GM19238 (cell line): ENCODE measurements at regions not wholly inside any gene's neighbourhood (a gene's known extent, or its start where the extent isn't known, plus 50 kb on each side); places are given as distances from the start of the nearest gene placed in this dataset.
"Not testable (repeated sequence)": the region's sequence is repeated elsewhere in the genome, so short reads cannot be mapped to it uniquely, and the experiment has no call there.

Source experiments
- DNase-seq: peaks from one replicate; pipeline ENCODE4 v3.0.0; 2011; ENCODE audit warnings: low spot score; ENCODE audit not compliant: insufficient read length

DNA sequence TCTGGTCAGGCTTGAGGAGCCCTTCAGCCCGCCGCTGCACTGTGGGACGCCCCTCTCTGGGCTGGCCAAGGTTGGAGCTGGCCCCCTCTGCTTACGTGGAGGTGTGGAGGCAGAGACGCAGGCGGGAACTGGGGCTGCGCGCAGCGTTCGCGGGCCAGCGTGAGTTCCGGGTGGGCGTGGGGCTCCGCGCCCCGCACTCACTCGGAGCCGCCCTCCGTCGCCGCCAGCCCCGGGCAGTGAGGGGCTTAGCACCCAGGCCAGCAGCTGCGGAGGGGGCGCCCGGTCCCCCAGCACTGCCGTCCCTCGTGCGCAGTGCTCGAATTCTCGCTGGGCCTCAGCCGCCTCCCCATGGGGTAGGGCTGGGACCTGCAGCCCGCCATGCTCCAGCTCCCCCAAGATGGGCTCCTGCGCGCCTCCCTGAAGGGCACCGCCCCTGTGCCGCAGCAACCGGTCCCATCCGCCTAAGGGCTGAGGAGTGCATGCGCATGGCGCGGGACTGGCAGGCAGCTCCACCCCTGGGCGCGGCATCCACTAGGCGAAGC lies 695.9 kb downstream of the EPHA7 start:
- no peak for DNase-seq

DNA sequence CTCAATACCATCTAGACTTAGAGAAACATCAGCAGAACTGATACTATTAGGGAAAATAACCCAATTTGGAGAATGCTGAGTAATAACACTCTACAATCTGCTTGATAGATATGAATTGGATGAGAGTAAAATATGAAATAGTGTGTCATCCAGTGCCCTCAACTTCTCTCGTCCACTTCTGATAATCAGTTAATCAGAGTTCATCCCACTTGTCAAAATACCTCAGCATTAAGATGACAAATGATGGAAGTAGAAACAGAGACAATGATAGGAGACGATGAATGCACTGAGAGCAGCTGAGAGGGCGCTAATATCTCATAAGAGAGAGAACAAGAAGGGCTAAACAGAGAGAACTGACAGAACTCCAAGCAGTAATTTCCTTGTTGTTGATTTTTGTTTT lies 699.6 kb downstream of the EPHA7 start:
- DNase-seq = no peak

DNA sequence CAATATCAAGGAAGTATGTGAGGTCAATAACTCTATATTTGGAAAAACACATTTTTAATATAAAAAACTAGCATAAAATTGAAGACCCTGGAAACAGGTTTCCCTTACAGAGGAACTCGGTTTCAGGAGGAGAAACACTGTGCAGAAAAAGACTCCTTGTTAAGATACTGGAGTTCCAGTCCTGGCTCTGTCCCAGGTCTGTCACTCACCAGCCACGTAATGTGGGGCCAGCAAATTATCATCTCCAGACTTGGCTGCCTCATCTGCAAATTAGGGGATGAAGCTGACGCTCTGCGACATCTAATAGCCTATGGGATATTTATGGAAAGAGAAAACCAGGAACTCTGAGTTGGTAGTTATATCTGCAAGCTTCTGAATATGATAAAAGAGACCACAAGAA lies 702.7 kb downstream of the EPHA7 start:
- DNase-seq = no peak

DNA sequence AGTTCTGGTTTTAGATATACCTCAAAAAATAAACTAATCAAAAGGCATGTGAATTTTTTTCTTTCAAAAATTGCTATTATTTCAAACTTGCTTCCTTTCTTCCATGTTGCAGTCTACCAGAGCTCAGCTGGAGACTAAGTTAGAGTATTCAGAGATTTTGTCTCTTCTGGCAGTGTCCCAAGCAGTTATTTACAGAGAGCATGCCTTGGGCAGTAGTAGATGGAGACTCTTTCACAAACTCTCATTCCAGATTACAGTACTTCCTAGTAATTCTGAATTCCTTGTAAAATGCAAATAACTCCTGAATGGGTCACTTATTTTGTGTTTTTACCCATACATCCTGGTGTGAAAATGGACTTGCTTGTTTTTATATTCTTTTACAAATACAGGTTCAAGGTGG lies 703.4 kb downstream of the EPHA7 start:
- DNase-seq = no peak

DNA sequence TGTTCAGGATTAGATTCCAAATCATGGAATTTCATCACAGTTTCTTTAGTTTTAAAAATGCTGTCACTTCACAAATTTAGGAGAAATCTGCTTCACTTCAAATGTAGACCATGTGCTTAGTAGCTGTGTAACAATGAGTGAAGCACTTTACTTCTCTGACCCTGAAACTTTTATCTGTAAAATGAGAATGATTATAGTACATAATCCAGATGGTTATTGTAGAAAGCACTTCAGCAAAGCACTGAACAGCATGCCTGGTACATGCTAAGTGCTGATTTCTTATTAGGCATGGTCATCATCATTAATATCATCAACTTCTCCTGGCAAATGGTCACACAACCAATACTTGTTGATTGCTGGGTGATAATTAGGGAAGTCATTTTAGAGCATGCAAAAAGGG lies 705.0 kb downstream of the EPHA7 start:
- DNase-seq = no peak

DNA sequence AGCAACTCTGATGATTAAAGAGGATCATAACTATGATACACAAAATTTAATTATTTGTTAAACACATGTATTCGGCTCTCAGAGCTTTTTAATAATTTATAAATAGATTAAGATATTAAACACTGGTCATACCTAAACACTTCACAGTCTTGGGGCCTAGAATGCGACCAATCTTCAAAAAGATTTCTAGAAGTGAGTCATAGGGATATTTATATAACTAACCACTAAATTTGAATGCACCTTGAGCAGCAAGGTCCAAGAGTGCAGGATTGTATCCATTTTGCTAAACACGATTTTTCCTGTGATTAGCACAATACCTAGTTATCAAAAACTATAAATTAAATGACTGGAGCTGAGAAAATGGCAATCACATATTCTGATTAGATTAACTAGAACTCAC lies 709.3 kb downstream of the EPHA7 start:
- DNase-seq = no peak

DNA sequence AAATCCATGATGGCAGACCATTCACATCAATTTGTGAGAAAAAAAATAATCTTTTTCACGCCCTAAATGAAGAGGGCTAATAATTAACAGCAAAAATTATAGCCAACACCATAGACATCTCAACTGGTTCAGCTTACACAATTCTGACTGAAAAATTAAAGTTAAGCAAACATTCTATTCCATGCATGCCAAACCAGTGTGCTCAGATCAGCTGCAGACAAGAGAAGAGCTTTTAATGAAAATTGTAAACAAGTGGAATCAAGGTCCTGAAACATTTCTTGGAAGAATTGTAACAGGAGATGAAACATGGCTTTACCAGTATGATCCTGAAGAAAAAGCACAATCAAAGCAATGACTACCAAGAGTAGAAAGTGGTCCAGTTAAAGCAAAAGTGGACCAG lies 710.4 kb downstream of the EPHA7 start:
- DNase-seq = no peak

DNA sequence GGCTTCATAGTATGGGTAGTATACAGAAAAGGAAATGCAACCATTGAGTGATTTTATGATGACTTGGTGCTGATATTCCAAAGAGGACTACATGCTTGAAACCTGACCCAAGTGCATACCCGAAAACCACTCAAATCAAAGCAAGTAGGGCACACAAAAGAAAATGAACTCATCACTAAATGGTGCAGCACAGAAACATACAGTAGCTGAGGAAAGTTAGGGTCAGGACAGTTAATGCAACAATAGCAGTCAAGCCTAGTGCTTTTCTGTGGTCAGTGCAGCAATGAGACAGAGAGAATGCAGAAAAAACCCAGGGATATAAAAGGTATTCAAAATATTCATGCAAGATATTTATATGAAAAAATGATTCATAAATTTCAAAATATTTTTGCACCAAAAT lies 711.1 kb downstream of the EPHA7 start:
- no peak for DNase-seq

DNA sequence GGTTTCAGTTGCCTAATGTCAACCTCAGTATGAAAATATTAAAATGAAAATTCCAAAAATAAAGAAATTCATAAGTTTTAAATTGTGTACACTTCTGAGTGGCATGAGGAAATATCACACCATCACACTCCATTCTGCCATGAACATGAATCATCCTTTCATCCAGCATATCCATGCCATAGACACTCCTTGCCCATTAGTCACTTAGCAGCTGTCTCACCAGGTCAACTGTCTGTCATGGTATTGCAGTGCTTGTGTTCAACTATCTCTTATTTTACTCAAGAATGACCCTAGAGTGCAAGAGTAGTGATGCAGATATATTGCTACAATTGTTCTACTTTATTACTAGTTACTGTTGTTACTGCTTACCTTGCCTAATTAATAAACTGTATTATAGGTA lies 712.4 kb downstream of the EPHA7 start:
- no peak for DNase-seq

DNA sequence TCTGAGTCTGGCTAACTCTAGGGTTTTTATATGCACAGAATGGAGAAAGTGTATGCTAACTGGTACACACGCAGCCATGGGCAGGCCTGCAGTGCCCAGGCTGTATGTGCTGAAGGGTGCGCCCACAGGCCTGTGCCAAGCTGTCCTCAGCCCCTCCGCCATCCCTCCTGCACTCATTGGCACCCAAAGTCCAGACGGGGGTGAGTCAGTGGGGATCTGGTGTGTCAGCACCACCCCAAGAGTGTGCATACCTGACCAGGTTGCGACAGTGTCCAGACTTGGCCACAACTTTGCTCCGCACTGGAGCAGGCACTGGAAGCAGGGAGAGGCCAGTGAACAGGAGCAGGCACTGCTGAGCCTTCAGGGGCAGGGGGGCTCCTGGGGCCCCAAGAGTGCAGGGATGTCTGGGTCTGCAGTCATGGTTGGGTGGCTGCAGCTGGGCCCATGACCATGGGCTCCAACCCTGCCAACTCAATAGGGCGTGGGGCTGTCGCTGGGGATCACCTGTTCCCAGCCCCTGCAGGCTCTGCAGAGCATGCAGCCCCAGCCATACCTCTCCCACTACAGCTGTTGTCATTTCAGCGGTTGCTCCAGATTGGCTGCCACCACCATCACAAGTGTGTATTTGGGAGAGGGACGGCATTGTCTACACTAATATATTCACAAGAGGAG lies 717.8 kb downstream of the EPHA7 start:
- DNase-seq = no peak

DNA sequence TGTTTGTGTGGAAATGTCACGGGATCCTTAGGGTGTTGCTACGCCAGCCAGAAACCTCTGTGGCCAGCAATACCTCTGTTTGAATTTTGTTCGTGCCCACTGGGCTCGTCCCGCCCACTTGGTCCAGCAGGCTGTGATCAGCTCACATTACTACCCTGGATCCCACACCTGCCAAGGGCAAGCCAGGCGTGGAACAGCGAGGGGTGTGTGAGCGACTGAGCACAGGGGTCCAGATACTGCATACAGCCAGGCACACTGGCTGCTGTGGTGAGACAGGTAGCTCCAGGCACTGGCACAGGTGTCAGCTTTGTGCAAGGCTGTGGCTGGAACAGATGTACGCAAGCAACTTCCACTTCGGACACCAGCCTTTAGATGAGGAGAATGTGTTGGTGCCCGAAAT lies 718.9 kb downstream of the EPHA7 start:
- no peak for DNase-seq

DNA sequence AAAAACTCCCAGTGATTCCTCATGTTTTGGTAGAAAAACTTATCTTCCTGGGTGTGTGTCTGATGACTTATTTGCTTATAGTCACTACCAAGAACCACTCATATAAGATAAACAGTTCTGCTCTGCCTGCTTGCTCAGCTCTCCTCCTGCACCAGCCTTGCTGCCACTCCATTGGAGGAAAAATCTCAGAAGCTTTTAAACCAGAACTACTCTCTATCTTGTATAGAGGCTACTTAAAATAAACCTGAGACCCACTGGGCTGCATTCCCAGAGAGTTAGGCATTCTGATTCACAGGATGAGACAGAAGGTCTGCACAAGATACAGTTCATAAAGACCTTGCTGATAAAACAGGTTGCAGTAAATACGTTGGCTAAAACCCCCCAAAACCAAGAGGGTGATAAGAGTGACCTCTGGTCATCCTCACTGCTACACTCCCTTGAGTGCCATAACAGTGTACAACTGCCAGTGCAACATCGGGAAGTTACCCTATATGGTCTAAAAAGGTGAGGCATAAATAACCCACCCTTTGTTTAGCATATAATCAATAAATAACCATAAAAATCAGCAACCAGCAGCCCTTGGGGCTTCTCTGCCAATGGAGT lies 728.3 kb downstream of the EPHA7 start:
- no peak for DNase-seq

DNA sequence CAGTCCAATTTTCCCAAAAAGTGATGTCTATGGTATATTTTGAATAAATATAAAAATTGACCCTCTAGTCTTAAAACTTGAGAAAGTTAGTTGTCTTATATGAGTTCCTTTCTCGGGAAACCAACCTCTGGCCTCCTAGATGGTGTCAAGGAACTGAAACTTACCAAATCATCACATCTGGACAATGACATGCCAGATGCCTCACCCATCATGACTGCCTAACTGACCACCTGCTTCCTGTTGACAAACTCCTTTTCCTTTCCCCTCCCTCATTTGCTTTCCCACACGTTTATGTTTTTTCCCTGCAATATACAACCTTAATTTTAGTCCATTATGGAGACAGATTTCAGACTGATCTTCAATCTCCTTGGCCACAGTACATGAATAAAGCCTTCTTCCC lies 731.0 kb downstream of the EPHA7 start:
- no peak for DNase-seq

DNA sequence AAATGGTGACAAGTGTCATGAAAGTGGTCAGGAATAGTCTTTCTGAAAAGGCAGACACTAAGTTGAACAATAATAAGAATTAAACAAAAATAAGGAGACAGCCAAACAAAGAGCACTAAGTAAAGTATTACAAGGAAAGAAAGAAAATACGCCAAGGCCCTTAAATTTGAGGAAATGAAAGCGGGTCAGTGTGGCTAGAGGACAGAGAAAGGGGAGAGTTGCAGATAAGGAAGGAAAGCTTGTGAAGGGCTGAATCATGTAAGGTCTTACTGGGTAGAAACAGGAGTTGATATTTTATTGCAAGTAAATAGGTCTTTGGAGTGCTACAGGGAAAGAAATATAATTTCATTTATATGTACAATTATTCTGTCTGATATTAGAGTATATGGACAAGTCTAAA lies 732.1 kb downstream of the EPHA7 start:
- DNase-seq = no peak

DNA sequence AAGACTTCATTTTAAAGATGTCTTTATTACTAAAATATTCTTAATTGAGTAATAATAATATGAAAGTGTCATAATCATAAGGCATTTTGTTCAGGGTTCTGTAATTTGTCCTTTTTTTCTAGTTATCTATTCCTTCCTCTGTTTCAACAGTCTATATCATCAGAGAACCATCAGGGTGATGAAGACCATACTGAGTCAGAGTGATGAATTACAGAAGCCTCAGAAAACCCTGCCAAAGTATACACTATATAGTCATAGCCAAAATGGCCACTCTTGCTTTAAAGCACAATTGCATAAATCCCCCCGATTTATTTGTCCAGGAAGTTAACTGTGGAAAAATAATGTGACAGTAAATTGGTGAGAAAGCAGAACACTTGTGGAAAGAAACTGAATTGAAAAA lies 735.0 kb downstream of the EPHA7 start:
- DNase-seq = no peak

DNA sequence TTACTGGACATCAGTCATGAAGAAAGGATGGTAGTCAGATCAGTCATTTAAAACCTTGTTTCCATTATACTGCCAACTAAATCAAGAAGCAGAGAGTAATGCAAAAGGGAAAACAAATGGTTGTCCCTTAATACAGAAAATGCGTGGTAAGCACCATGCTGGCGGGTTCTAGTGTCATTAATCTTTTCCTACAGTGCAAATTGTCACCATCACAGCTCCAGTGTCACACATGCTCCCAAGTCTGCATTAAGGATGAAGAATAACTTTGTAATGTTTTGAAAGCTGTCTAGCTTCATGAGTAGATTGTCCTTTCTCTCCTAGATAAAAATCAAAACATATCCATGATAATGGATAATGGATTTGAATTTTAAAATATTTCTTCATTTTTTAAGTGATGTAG lies 735.6 kb downstream of the EPHA7 start:
- no peak for DNase-seq

DNA sequence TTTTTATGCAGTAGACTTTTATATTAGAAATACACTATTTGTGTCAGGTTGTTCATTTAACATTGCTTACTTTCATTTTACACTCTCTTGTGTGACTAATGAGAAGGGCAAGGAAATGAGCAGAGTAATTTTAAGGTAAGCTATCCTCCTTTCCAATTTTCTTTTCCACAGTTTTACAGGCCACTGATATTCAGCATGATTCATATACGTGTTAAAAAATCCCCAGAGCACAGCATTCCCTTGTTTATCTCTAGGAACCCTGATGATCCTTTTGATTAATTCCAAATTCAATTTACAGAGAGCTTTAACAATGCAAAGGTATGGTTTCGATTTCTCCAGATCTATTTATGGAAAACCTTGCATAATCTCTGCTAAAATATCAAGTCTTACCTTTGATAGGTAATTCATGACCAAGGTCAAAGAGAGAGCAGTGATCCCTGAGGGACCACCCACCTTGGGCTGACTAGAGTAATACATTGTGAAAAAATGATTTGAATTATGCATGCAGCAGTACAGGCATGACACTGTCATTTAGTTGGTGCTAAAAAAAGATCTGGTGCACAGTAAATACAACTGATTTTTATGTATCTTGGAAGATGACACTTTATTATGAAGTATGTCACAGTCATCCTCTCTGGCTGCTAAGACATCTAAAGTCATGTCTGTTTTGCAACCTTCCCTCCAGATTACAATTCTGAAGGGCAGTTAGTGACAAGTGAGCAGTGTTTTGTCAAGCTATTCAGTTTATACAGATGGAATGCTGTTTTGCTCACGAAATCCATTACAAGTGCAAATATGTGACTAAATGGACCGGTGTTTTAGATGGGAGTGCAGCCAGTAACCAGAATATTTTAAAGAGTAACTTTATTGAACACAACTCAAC lies 736.6 kb downstream of the EPHA7 start:
- DNase-seq = no peak

DNA sequence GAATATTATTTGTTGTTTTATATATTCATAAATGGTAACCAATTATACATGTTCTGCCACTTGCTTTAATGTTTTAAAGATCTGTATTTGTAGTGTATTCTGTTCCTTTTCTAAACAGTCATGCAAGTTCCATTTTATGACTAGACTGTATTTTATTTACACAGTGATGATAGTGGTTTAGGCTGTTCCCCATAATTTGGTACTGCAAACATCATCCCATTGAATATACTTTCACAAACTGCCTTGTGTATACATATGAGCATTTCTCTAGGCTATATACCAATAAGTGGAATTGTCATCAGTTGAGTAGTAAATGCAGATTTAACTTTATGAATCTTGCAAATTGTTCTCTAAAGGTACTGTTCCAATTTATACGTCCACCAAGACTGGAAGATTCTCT lies 738.0 kb downstream of the EPHA7 start:
- no peak for DNase-seq

DNA sequence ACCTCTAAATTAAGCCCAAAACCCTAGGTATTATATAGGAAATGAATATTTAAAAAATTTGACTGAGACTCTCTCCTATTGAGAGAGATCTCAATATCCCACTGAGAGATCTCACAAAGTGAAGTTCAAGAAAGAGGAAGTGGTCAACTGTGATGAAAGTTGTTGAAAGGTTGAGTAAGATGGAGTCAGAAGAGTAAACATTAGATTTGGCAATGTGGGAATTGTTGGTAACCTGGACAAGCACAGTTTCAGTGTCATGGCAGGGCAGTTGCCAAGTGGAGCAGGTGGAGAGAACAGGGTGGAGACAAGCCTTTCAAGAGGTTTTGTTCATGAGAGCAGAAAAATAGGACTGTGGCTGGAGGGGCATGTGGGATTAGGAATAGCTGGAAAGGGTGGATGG lies 747.9 kb downstream of the EPHA7 start:
- not testable (repeated sequence) for DNase-seq

DNA sequence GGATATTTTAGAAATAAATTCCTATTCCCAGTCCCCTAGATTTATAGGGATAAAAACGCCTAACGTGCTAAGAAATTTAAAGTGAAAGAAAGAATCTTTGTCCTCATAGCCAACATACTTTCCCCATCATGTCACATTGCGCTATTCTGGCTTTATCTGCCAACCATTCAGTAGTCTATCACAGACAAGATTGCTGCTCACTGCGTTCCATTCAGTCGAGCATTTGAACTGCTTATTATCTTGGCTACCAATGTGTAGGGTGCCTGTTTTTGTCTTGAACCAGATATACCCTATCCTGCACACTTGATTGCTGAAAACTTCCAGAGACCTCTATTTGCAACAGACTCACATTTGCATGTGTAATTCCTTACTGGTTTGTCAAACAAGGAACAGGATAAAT lies 751.5 kb downstream of the EPHA7 start:
- DNase-seq = no peak

DNA sequence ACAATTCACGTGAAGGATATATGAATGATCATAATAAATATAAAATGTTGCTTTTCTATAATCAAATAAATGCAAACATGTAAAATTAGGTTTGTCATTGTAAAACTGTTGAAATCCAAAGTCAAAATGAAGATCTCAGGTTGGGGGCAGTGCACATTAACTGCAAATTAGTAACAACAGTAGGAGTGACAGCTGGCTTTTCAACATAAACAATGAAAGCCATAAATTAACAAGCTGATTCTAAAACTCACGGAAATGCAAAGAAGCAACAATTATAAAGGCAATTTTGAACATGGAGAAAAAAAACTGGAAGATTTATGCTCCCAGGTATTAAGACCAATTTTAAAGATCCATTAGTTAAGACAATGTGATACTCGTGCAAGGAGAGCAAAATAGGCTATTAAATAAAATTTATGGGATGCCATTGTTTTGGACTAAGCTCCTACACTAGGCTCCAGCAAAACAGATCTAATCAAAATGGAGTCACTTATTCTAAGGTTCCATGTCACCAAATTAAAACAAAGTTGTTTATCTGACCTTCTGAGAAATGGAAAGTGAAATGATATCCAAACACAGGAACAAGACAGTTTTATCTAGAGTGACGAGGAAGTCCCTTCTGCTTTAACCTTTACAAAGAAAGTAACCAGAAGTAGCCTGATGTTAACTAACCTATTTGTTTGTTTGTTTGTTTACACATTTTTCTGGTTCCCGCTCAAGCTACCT lies 770.8 kb downstream of the EPHA7 start:
- no peak for DNase-seq

DNA sequence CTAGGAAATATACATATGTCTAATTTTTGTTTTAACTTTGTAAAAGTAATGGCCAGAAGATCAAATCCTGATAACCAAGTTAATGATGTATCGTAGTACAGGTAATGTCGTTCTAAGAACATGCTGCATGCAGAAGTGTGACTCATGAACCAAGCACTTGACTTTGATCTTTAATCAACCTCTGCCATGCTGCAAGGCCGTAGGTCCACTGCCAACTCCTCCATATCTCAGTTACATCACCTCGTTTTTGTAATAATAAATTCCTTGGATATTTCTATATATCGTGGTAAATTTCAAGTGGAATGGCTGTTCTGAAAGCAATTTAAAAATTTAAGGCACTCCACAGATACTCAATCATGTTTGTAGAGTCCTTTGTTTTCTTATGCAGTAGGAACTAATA lies 771.7 kb downstream of the EPHA7 start:
- no peak for DNase-seq
